ENCODE measurements at regions not wholly inside any gene's neighbourhood (a gene's known extent, or its start where the extent isn't known, plus 50 kb on each side); places are given as distances from the start of the nearest gene placed in this dataset.

DNA sequence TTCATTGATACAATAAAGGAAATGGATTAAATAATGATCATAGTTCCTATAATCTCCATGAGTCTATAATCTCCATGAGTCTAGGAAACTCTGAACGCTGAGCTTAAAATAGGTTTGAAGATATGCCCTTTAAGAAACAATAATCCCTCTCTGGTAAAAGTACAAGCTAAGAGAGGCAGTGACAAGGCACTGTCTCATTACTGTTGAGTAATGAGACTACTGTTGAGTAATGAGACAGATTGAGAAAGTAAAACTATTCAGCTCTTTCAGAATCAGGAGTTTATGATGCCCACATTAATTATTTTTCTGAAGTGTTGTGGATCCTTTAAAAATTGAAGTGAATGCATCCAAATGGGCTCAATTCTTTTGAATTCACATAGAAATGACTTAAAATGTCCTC is 235.5 kb upstream of the THRB start:
- ChIA-PET POLR2A (no interaction called here), CTCF (interaction anchor here (0.9 to 1.1 kb wide), 2 partner anchors 10 to 13 kb away, joined by 3 read pairs; no protein-coding TSS in a partner anchor)
- no peak for TF ChIP-seq JUN (IDR thresholded peaks at IDR 0.05; ENCODE audit: borderline replicate concordance, insufficient read depth, insufficient read length, low read depth)
- Histone ChIP-seq H3K9me3 (replicated peaks; ENCODE audit: control insufficient read depth, insufficient read depth, low read length) (no peaks in the 10 kb centered on the region), H3K4me2 (ENCODE audit: insufficient read depth, low read length) (no peak overlapping the region), H2AFZ (ENCODE audit: low read depth, low read length) (no peak overlapping the region), H3K36me3 (ENCODE audit: control insufficient read depth in 2 of 2, extremely low read depth in 1 of 2, insufficient read depth in 2 of 2, low read length in 2 of 2) (no peaks in the 10 kb centered on the region), H3K79me2 (ENCODE audit: control insufficient read depth, insufficient read depth, low read length) (no peaks in the 10 kb centered on the region), H3K9me1 (replicated peaks; ENCODE audit: control insufficient read depth, extremely low read depth, insufficient read depth, low read length) (no peaks in the 10 kb centered on the region), H3K27ac (ENCODE audit: insufficient read depth, low read depth, low read length) (no peak overlapping the region), H4K20me1 (replicated peaks; ENCODE audit: control insufficient read depth, extremely low read depth, insufficient read depth, low read length) (no peaks in the 10 kb centered on the region), H3K9ac (replicated peaks; ENCODE audit: extremely low read depth, insufficient read depth, low read length) (no peak overlapping the region), H3K4me3 (replicated peaks in 1 of 3; ENCODE audit: insufficient read depth in 1 of 3, low read depth in 1 of 3, low read length in 3 of 3) (no peak overlapping the region), H3K27me3 (ENCODE audit: control insufficient read depth in 2 of 2, insufficient read depth in 2 of 2, low read length in 2 of 2) (no peaks in the 10 kb centered on the region), H3K4me1 (ENCODE audit: control insufficient read depth, extremely low read depth, insufficient read depth, low read length) (no peaks in the 10 kb centered on the region)
- FAIRE-seq (no peak), DNase-seq (ENCODE audit: low read depth, low spot score) (no peak)
- dilution Hi-C loops (cut with MboI; ENCODE audit: extremely low pct_ligation_motif_present, low sequenced_read_pairs) (no loop called here), intact Hi-C loops (cut with micrococcal nuclease) (no loop called here)
- no TSS peak for BruUV-seq (replicated peaks)

DNA sequence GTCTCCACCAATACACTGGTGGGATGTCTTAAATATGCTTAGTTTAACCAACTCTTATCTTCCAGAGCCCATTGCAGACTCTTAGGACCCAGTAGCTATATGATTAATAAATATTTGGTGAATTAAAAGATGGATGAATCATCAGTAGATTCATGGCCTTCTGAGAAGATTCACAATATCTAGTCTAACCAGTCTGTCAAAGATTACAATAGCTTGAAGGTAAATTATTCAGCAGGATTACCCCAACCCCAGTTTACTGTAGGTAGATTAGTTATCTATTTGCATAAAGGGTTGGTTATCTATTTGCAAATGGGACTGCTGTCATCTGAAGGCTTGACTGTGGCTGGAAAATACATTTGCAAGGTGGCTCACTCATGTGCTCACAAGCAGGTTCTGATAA is 239.4 kb upstream of the THRB start:
- Histone ChIP-seq H3K27ac (ENCODE audit: insufficient read depth, low read depth, low read length) (no peak overlapping the region), H3K9me3 (replicated peaks; ENCODE audit: control insufficient read depth, insufficient read depth, low read length) (no peaks in the 10 kb centered on the region), H3K9ac (replicated peaks; ENCODE audit: extremely low read depth, insufficient read depth, low read length) (no peak overlapping the region), H3K79me2 (ENCODE audit: control insufficient read depth, insufficient read depth, low read length) (no peaks in the 10 kb centered on the region), H3K4me1 (ENCODE audit: control insufficient read depth, extremely low read depth, insufficient read depth, low read length) (no peaks in the 10 kb centered on the region), H2AFZ (ENCODE audit: low read depth, low read length) (no peak overlapping the region), H4K20me1 (replicated peaks; ENCODE audit: control insufficient read depth, extremely low read depth, insufficient read depth, low read length) (no peaks in the 10 kb centered on the region), H3K36me3 (ENCODE audit: control insufficient read depth in 2 of 2, extremely low read depth in 1 of 2, insufficient read depth in 2 of 2, low read length in 2 of 2) (no peaks in the 10 kb centered on the region), H3K9me1 (replicated peaks; ENCODE audit: control insufficient read depth, extremely low read depth, insufficient read depth, low read length) (no peaks in the 10 kb centered on the region), H3K4me2 (ENCODE audit: insufficient read depth, low read length) (no peak overlapping the region), H3K27me3 (ENCODE audit: control insufficient read depth in 2 of 2, insufficient read depth in 2 of 2, low read length in 2 of 2) (no peaks in the 10 kb centered on the region), H3K4me3 (replicated peaks in 1 of 3; ENCODE audit: insufficient read depth in 1 of 3, low read depth in 1 of 3, low read length in 3 of 3) (no peak overlapping the region)
- DNase-seq (ENCODE audit: low read depth, low spot score): no peak
- ChIA-PET CTCF (no interaction called here), POLR2A (no interaction called here)
- intact Hi-C loops (cut with micrococcal nuclease) (no loop called here), dilution Hi-C loops (cut with MboI; ENCODE audit: extremely low pct_ligation_motif_present, low sequenced_read_pairs) (no loop called here)
- FAIRE-seq: no peak
- no TSS peak for BruUV-seq (replicated peaks)
- no peak for TF ChIP-seq CTCF (IDR thresholded peaks at IDR 0.05; ENCODE audit: extremely low read depth in 1 of 2, insufficient read depth in 1 of 2, low read depth in 1 of 2, low read length in 2 of 2)
- TF ChIP-seq, protein P1, sequence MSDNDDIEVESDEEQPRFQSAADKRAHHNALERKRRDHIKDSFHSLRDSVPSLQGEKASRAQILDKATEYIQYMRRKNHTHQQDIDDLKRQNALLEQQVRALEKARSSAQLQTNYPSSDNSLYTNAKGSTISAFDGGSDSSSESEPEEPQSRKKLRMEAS (IDR thresholded peaks at IDR 0.05; ENCODE audit: insufficient read depth, insufficient read length): no peak
- no peak for TF ChIP-seq JUN (IDR thresholded peaks at IDR 0.05; ENCODE audit: borderline replicate concordance, insufficient read depth, insufficient read length, low read depth)
- TF ChIP-seq MYC (IDR thresholded peaks at IDR 0.05; ENCODE audit: low read depth, low read length): no peak
- no peak for TF ChIP-seq POLR2A (IDR thresholded peaks at IDR 0.05; ENCODE audit: low read depth, low read length)
- no peak for TF ChIP-seq POLR2AphosphoS5 (IDR thresholded peaks at IDR 0.05; ENCODE audit: insufficient read depth, low read depth, low read length)
- TF ChIP-seq EZH2 (IDR thresholded peaks at IDR 0.05; ENCODE audit: borderline replicate concordance, low read depth, low read length, severe bottlenecking): no peak
- TF ChIP-seq GATA2 (IDR thresholded peaks at IDR 0.05; ENCODE audit: insufficient read depth, insufficient read length, low read depth, low read length): no peak
- no peak for TF ChIP-seq FOS (IDR thresholded peaks at IDR 0.05; ENCODE audit: borderline replicate concordance, insufficient read depth, low read length)

All from endothelial cell of umbilical vein (primary cell).